ENCODE measurements at regions not wholly inside any gene's neighbourhood (a gene's known extent, or its start where the extent isn't known, plus 50 kb on each side); places are given as distances from the start of the nearest gene placed in this dataset.

GRCh38 chr4:13250263-13250662, 233.9 kb downstream of the RAB28 start:
- DNase-seq (ENCODE audit: low read depth in 2 of 2, low spot score in 1 of 2), result no peak

- DNase-seq (ENCODE audit: low read depth in 2 of 2, low spot score in 1 of 2), result no peak
Measured at GRCh38 chr4:13248621-13249298, 235.4 kb downstream of the RAB28 start.

DNA sequence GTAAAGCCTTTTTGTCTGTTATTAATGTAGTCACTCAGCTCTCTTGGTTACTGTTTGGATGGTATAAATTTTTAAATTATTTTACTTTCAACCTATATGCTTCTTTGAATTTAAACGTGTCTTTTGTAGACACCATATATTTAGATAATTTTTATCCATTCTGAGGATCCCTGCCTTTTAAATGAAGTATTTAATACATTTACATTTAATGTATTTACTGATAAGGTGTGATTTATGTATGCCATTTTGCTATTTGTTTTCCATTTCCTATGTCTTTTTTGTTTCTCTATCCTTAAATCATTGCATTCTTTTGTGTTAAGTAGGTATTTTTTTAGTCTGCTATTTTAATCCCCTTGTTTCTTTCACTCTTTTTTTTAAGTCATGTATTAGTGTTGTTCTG, 238.0 kb downstream of the RAB28 start:
- DNase-seq (ENCODE audit: low read depth in 2 of 2, low spot score in 1 of 2), result no peak

DNA sequence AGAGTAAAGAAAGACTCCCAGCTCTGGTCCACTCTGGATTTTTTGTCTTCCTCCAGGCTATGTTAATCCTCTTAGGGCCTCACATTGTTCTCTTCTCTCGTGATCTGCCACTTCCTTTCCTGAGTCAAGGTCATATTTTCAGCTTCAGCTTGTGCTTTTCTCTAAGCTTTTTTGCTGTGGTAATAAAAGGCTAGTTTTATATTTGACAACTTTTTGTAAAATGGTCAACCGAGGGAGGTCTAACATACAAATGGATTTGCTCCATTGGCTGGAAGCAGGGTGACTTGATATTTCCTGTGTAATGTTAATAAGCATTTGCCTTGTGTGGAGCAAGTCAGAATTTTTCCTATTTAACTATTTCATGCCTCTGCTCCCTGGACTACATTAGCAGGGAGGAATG, 239.7 kb downstream of the RAB28 start:
- DNase-seq (ENCODE audit: low read depth in 2 of 2, low spot score in 1 of 2), result no peak

DNA sequence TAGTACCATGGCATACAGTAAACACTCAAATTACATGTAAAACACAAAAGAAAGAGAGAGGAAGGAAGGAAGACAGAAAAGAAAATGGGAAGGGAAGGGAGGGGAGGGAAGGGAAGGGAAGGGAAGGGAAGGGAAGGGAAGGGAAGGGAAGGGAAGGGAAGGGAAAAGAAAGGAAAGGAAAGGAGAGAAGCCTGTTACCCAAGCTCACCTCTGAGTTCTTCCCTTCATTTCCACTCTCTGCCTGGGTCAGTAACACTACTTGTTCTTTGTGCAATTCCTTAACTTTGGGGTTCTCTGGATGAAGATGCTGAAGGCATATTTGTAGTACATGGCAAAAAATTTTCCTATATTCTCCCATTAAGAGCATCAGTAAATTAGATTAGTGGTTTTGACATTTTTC, 241.0 kb downstream of the RAB28 start:
- DNase-seq (ENCODE audit: low read depth in 2 of 2, low spot score in 1 of 2), result no peak

- DNase-seq (ENCODE audit: low read depth in 2 of 2, low spot score in 1 of 2), result no peak
Measured at GRCh38 chr4:13240066-13240465, 244.1 kb downstream of the RAB28 start.

DNA sequence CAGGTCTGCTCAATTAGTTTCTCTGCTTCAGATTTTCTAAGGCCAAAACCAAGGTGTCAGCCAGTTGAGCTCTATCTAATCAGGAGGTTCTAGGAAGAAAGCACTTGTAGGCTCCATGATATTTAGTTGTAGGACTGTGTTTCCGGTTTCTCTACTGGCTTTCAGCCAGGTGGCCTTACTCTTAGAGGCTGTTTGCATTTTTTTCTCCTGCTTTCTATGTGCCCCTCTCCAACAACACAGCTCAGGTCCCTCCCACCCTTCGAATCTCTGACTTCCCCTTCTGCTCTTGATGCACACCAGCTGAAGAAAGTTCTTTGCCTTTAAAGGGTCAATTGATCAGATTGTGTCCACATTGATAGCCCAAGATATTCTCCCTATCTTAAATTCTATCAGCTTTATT, 245.2 kb downstream of the RAB28 start:
- DNase-seq (ENCODE audit: low read depth in 2 of 2, low spot score in 1 of 2), result no peak

- DNase-seq (ENCODE audit: low read depth in 2 of 2, low spot score in 1 of 2), result no peak
Measured at GRCh38 chr4:13236485-13236884, 247.7 kb downstream of the RAB28 start.

GRCh38 chr4:13233755-13234154, 250.4 kb downstream of the RAB28 start:
- no peak for DNase-seq (ENCODE audit: low read depth in 2 of 2, low spot score in 1 of 2)

DNA sequence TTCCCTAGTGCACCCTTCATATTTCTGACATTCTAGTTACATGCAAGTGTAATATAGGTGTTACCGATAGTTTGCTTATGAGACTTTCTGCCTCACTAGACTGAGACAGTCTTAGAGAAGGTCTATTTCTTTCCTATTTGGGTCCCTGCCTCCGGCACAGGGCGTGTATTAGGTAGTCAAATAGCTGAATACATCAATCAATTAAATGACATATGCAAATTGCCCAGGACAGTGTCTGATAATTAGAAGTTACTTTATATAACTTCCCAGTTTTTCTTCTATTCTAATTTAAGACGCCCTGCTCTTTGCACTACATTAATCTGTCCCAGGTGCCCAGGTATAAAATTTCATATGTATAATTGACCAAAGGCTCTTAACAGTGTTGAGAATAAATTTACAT, 264.2 kb downstream of the RAB28 start:
- no peak for DNase-seq (ENCODE audit: low read depth in 2 of 2, low spot score in 1 of 2)

DNA sequence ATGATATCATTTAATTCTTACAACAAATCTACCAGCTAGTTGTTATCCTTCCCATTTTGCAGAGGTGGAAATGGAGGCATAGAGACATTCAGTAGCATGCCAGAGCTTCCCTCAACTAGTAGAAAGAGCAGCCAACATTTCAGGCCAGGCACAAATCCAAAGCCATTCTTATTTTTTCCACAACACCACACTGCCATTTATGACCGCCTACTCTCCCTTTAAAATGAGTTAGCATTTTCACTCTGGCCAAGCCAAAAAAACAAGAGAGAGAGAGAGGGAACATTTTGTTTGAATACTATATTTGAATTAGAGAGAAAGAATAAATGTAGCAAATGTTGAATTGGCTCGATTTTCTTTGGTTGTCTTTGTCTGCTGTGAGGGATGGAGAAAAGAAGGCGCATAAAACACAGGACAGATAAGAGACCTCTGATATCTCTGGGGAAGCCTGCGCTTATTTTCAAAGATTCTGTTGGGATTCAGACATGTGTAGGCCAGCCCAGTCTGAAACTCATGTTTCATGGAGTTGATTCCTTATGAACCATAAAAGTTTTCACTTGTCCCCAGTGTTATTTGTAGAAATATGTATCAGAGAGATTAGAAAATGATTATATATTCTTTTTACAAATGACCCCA, 265.7 kb downstream of the RAB28 start:
- no peak for DNase-seq (ENCODE audit: low read depth in 2 of 2, low spot score in 1 of 2)

DNA sequence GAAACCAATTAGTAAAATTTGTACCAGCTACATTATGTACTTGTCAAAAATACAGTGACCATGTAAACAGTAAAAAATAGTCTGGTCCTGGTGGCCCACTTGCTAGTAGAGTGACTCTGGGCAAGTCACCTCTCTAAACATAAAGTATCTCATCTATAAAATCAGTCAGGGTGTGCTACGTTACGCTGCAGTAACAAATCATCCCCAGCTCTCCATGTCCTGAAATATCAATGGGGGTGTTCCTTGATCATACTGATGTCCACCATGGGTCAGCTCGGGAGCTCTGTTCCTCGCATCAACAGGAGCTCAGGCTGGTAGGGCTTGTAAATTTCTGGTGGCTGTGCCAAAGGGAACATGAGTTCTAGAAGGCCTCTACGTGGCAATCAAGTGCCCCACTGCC, 268.6 kb downstream of the RAB28 start:
- DNase-seq (ENCODE audit: low read depth in 2 of 2, low spot score in 1 of 2), result no peak

- no peak for DNase-seq (ENCODE audit: low read depth in 2 of 2, low spot score in 1 of 2)
Measured at GRCh38 chr4:13212936-13213335, 271.2 kb downstream of the RAB28 start.

- DNase-seq (ENCODE audit: low read depth in 2 of 2, low spot score in 1 of 2), result no peak
Measured at GRCh38 chr4:13209600-13209999, 274.5 kb downstream of the RAB28 start.

GRCh38 chr4:13208558-13209193, 275.5 kb downstream of the RAB28 start:
- DNase-seq (ENCODE audit: low read depth in 2 of 2, low spot score in 1 of 2), result no peak

DNA sequence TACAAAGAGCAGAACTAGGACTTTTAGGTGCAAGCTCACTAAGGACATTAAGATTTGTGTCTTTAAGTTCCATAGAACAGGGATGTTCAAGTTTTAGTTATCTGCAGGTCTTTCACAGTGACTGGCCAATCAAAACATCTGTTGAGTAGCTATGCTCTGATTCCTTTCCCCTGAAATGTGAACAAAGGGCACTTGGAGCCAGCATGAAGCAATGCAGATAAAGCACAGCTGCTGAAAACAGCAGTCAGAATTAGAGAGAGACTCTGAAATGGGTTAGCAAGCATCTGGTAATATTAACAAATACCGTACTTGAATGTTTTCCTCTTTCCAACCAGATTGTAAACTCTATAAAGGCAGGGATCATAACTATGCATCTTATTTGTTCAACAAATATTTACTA, 276.9 kb downstream of the RAB28 start:
- DNase-seq (ENCODE audit: low read depth in 2 of 2, low spot score in 1 of 2), result no peak

DNA sequence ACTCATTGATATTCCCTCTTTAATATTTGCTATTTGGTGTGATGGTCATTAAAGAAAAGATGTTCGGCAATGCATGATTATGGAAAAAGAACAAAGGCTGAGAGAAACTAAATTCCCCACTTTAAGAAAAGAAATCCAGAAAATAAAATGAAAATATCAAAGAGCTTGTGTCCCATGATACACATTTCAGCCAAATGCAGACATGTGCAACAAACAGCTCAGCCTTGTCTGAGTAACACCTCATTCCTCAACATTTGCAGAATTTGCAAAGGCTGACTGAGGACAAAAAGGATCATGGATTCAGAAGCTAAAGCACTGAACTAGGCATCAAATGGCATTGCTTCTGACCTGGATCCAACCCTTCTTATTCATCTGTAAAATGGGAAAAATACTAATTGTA, 281.0 kb downstream of the RAB28 start:
- DNase-seq (ENCODE audit: low read depth in 2 of 2, low spot score in 1 of 2), result no peak

DNA sequence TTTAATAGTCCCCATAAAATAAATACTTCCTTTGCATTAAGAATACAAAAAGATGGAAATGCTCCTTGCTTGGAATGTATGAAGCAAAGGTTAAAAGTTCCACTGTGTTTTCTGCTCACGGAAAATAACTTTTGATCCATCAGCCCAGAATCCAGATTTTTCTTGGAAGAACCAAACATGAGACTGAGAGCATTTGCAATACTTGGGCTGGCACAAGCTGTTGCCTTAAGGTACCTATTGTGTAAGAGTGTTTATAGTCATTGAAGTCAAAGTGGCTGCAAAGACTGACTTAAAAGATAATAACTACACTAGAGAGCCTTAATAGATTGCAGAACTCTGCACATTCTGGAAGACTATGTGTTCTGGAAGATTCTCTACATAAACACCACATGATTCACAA, 281.4 kb downstream of the RAB28 start:
- DNase-seq (ENCODE audit: low read depth in 2 of 2, low spot score in 1 of 2), result no peak

GRCh38 chr4:13201241-13201640, 282.9 kb downstream of the RAB28 start:
- no peak for DNase-seq (ENCODE audit: low read depth in 2 of 2, low spot score in 1 of 2)

DNA sequence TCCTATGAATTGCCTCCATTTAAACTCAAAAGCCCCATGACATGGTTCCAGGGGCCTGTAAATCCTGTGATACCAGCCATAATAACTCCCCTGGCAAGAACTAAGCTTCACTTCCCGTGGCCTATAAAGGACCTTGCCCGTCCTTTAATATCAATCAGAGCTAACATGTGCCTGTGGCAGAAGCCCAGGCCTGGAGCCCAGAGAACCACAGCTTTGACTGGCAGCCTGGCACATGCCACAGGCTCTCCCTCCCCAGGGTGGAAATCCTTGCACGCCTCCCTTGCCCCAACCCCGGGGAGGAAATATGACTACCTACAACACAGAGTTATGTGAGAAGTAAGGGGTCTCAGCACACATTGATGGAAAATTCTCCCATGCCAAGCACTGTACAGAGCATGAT, 287.4 kb downstream of the RAB28 start:
- no peak for DNase-seq (ENCODE audit: low read depth in 2 of 2, low spot score in 1 of 2)

GRCh38 chr4:13193662-13194061, 290.5 kb downstream of the RAB28 start:
- no peak for DNase-seq (ENCODE audit: low read depth in 2 of 2, low spot score in 1 of 2)

DNA sequence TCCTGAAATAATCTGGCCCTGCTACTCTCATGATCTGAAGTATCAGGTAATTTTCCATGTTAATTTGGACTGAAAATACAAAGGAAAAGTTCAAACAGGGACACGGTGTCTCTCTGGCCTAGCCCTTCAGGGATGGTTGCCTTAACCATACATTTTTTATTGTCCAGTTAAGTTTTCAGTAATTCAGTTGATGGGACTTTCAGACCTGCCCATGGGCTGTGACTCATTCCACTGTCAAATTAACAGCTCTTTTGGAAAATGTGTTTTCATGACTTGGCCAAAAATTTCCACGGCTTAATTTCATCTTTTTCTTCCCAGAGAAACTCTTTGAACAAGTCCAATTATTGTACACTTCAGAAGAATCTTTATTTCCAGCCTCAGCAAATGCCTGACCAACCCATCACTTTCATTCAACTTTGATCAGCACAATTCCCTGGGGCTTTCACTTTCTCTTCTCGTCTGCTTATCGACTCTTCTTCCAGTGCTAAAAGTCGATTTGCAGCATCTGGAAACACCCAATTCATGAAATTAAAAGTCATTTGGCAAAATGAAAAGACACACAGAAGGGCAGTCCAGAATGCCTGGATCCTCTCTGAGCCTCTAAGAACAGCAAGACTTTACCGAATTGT, 293.9 kb downstream of the RAB28 start:
- no peak for DNase-seq (ENCODE audit: low read depth in 2 of 2, low spot score in 1 of 2)

Measured in stimulated activated CD8-positive, alpha-beta memory T cell treated with anti-CD3 and anti-CD28 coated beads, Interleukin-4, amount 100 ng/mL, for 4 hours (primary cell).